IPS-15b (cell line): ENCODE measurements at regions not wholly inside any gene's neighbourhood (a gene's known extent, or its start where the extent isn't known, plus 50 kb on each side); places are given as distances from the start of the nearest gene placed in this dataset.

ENCODE experiments used
- H3K27me3 ChIP-seq: one replicate; pipeline ENCODE4 v1.6.1; 2013; ENCODE audit warnings: low read length; ENCODE audit not compliant: control insufficient read depth, insufficient read depth
- H3K36me3 ChIP-seq: one replicate; pipeline ENCODE4 v1.6.1; 2013; ENCODE audit warnings: low read length; ENCODE audit not compliant: control insufficient read depth, insufficient read depth
- H3K4me1 ChIP-seq: one replicate; pipeline ENCODE4 v1.6.1; 2013; ENCODE audit warnings: mild to moderate bottlenecking, low read length; ENCODE audit not compliant: control insufficient read depth, insufficient read depth
- H3K4me3 ChIP-seq: one replicate; pipeline ENCODE4 v1.5.1; 2013; ENCODE audit warnings: low read depth, low read length
- H3K9ac ChIP-seq: one replicate; pipeline ENCODE4 v1.6.1; 2013; ENCODE audit warnings: low read depth, mild to moderate bottlenecking, low read length
- H3K9me3 ChIP-seq: one replicate; pipeline ENCODE4 v1.6.1; 2013; ENCODE audit warnings: mild to moderate bottlenecking, low read length; ENCODE audit not compliant: control insufficient read depth, insufficient read depth

DNA sequence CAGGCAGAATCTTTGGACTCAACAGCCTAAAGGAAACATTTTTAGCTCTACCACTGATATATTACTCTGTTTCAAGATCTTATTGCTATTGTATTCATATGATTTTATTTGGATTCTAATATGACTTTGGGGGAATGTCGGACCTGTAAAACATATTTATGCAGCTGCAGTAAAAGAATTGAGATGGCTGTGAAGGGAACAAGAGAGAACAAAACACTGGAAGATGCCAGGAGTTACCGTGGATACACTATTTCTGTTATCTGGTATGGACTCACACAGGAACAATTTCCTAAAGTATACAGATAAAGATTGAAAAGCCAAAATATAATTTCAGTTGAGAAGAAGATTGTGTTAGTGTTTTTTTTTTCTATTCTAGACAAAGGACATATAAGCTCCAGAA is 113.0 kb upstream of the DCLK2 start:
- Histone ChIP-seq H3K9ac (no peak overlapping the region), H3K9me3 (no peaks in the 10 kb centered on the region), H3K4me1 (no peaks in the 10 kb centered on the region), H3K36me3 (no peaks in the 10 kb centered on the region), H3K27me3 (no peaks in the 10 kb centered on the region), H3K4me3 (no peak overlapping the region)

DNA sequence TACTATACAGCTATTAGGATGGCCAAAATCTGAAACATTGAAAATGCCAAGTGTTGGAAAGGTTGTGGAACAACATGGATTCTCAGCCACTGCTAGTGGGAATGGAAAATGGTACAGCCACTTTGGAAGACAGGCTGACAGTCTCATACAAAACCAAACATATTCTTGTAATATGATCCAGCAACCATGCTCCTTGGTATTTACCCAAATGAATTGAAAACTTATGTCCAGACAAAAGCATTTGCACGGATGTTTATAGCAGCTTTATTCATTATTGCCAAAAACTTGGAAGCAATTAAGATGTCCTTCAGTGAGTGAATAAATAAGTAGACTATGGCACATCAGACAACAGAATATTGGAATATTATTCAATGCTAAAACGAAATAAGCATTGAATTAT is 105.8 kb upstream of the DCLK2 start:
- Histone ChIP-seq H3K9ac (no peak overlapping the region), H3K36me3 (no peaks in the 10 kb centered on the region), H3K4me1 (no peaks in the 10 kb centered on the region), H3K4me3 (no peak overlapping the region), H3K9me3 (no peaks in the 10 kb centered on the region), H3K27me3 (no peaks in the 10 kb centered on the region)

DNA sequence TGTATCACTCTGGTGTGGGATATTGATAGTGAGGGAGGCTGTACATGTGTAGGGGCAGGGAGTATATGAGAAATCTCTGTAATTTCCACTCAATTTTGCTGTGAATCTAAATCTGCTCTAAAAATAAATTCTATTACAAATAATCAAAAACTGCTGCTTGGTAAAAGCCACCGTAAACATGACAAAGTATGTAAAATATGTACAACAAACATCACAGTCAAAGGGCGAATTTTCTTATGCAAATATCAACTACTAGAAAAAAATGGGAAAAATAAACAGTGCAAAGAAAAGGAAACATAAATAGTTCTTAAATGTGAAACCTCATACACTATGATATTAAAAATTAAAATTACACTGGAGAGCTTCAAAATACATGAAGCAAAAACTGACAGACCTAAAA is 105.1 kb upstream of the DCLK2 start:
- H3K9me3 ChIP-seq, result no peaks in the 10 kb centered on the region
- H3K9ac ChIP-seq, result no peak overlapping the region
- H3K36me3 ChIP-seq, result no peaks in the 10 kb centered on the region
- H3K4me3 ChIP-seq, result no peak overlapping the region
- no peaks in the 10 kb centered on the region for H3K27me3 ChIP-seq
- no peaks in the 10 kb centered on the region for H3K4me1 ChIP-seq

DNA sequence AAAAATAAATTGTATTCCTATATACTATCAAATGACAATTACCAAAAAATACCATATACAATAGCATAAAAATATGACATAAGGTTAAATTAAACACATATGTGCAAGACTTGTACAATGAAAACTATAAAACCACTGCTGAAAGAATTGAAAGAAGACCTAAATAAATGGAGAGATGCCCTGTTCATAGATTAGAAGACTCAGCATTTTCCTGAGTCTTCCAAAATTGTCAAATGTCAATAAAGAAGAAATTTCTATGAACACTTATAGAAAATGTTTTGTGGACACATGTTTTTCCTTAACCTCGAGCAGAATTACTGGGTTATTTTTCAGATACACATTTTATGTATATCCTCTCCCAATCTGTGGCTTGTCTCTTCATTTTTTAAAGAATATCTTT is 103.1 kb upstream of the DCLK2 start:
- no peak overlapping the region for H3K9ac ChIP-seq
- H3K4me3 ChIP-seq, result no peak overlapping the region
- no peaks in the 10 kb centered on the region for H3K27me3 ChIP-seq
- H3K9me3 ChIP-seq, result no peaks in the 10 kb centered on the region
- no peaks in the 10 kb centered on the region for H3K36me3 ChIP-seq
- H3K4me1 ChIP-seq, result no peaks in the 10 kb centered on the region

DNA sequence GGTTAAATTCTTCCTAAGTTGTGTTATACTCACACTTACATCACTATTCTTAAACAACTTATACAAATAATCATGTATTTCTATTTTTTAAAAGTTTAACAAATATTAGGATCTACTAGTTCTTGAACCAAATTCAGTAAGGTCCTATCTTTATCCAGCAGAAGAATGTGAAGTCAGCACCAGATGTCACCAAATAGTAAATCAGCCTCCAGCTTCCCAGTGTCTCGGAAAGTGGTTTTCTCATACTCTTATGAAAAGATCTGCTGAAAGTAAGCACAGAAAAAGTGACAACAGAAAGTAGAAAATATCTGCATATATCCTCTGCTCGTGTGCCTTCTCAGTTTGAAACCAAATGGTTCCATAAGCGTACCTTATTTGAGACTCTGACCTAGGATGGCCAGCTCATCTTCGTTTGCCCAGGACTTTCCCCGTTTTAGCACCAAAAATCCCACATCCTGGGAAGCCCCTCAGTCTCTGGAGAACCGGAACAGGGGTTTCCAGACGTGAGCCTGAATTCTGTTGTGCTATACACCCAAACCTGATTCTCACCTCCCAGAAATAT is 98.0 kb upstream of the DCLK2 start:
- Histone ChIP-seq H3K4me3 (no peak overlapping the region), H3K36me3 (no peaks in the 10 kb centered on the region), H3K9ac (no peak overlapping the region), H3K4me1 (no peaks in the 10 kb centered on the region), H3K27me3 (no peaks in the 10 kb centered on the region), H3K9me3 (no peaks in the 10 kb centered on the region)

DNA sequence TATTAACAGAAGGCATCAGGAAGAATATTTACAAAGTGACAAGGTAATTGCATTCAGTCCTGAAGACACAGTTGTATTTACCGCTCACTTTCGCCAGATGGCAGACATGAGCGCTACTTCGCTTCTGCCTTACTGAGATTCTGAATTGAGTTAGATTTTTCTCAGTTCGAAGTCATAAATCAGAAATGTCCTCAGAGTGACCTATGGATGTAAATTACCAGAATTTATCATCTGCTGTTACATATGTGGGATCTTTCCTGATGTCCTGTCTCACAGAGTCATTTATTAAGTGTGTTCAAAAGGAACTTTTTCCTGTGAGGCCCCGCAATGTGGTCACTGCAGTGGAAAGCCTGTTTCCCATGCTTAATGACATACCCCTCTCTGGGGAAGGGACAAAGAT is 97.3 kb upstream of the DCLK2 start:
- no peaks in the 10 kb centered on the region for H3K9me3 ChIP-seq
- no peaks in the 10 kb centered on the region for H3K27me3 ChIP-seq
- H3K36me3 ChIP-seq, result no peaks in the 10 kb centered on the region
- no peak overlapping the region for H3K9ac ChIP-seq
- no peak overlapping the region for H3K4me3 ChIP-seq
- no peaks in the 10 kb centered on the region for H3K4me1 ChIP-seq

DNA sequence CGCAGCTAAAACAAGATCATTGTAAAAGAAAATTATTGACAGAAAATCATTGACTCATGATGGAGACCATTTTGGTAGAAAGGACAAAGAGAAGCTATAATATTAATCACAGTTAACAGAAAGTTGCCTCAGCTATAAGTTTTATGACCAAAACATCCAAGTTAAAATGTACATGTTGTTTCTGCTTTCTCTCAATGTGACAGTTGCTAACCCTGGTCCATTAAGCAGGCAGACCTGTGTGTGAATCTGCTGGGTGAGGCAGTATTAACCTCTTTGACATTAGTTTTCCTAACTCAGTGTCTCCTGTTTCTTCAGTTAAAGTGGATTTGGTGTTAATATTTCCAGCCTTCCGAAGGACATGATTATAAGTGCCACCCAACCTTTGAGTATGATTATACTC is 94.8 kb upstream of the DCLK2 start:
- no peak overlapping the region for H3K4me3 ChIP-seq
- H3K36me3 ChIP-seq, result no peaks in the 10 kb centered on the region
- H3K27me3 ChIP-seq, result no peaks in the 10 kb centered on the region
- H3K9ac ChIP-seq, result no peak overlapping the region
- no peaks in the 10 kb centered on the region for H3K4me1 ChIP-seq
- no peaks in the 10 kb centered on the region for H3K9me3 ChIP-seq

DNA sequence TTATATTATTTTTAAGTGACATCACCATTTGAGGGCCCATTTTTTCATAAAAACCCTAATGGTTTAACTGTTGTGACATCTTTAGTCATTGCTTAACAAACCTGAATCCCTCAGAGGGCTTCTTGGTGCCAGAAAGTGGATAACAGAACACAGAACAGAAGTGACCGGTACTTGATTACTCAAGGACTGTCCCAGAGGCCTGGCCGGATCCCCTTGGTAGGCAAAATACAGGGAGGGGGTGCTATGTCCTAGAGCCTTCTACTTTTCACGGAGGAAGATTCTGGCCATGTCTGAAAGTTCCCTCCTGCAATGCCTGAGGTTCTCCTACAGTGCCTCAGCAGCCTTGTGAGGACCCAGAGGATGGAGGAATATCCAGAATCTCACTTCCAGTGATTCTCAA is 94.3 kb upstream of the DCLK2 start:
- Histone ChIP-seq H3K36me3 (no peaks in the 10 kb centered on the region), H3K4me3 (no peak overlapping the region), H3K9me3 (no peaks in the 10 kb centered on the region), H3K9ac (no peak overlapping the region), H3K4me1 (no peaks in the 10 kb centered on the region), H3K27me3 (no peaks in the 10 kb centered on the region)

DNA sequence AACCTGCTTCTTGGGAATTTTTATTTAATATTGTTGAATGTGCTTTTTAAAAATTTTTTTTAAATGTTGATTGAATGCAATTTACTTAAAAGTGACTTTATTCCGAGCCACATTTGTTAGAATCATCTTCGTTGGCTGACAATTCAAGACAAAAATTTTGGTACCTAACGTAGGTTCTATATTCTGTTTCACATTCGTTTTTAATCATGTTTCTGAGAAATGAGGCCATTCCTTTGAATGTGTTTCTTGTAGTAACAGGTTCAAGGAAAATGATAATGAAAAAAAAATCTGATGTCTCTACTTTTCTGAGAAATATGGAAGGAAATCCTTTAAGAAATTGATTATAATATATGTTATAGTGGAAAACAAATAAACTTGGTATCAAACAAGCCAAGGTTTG is 92.3 kb upstream of the DCLK2 start:
- H3K27me3 ChIP-seq, result no peaks in the 10 kb centered on the region
- H3K36me3 ChIP-seq, result no peaks in the 10 kb centered on the region
- no peak overlapping the region for H3K4me3 ChIP-seq
- no peak overlapping the region for H3K9ac ChIP-seq
- H3K9me3 ChIP-seq, result no peaks in the 10 kb centered on the region
- H3K4me1 ChIP-seq, result no peaks in the 10 kb centered on the region

DNA sequence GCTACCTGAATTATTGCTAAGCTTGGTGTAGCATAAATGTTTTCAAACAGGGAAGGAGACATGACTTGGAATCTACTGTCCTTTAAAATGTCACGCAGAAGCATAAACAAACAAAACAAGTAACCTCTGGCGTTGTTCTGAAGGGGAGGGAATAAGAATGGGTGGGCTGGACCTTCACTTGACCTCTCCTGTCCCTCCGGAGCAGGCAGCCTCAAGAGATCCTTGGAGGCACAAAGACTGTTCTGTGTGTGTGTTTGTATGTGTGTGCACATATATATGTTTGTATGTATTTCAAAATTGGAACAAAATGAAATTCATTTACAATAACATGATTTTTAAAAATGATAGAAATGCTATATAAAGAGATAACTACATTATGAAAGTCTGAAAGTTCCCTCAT is 91.3 kb upstream of the DCLK2 start:
- no peaks in the 10 kb centered on the region for H3K36me3 ChIP-seq
- H3K9me3 ChIP-seq, result no peaks in the 10 kb centered on the region
- H3K4me1 ChIP-seq, result no peaks in the 10 kb centered on the region
- no peak overlapping the region for H3K9ac ChIP-seq
- no peaks in the 10 kb centered on the region for H3K27me3 ChIP-seq
- H3K4me3 ChIP-seq, result no peak overlapping the region

DNA sequence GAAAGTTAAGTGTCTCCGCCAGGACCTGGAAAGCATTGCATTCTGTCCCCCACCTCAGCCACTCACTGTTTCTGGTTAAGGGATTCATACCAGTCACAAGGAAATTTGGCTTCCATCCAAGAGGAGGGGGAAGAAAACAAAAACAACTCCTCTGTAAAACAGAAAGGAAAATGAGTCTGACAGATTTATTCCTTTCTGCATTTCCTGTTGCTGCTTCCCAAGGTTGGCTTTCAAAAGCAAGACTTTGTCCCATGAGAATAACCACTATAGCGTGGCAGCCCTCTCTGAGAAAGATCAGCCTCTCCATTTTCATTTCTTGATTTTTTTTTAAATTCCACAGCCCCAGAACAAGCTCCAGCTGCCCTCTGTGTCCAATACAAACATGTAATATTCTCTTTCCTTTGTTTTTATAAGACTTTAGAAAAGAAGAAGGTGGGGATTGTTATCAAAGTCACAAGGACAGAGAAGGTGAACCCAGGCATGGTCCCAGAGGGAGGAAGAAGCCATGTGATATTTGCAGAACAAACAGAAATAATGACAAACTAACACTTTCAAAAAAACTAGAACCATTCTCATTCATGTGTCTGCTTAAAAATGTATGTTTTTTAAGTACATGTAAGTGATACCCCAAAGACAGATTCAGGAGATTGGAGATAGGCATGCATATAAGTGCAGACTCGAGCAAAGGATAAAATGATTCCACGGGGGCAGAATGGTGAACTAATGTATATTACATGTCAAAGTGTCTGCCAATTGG is 90.7 kb upstream of the DCLK2 start:
- H3K27me3 ChIP-seq, result no peaks in the 10 kb centered on the region
- no peak overlapping the region for H3K9ac ChIP-seq
- no peaks in the 10 kb centered on the region for H3K4me1 ChIP-seq
- H3K36me3 ChIP-seq, result no peaks in the 10 kb centered on the region
- no peaks in the 10 kb centered on the region for H3K9me3 ChIP-seq
- no peak overlapping the region for H3K4me3 ChIP-seq

DNA sequence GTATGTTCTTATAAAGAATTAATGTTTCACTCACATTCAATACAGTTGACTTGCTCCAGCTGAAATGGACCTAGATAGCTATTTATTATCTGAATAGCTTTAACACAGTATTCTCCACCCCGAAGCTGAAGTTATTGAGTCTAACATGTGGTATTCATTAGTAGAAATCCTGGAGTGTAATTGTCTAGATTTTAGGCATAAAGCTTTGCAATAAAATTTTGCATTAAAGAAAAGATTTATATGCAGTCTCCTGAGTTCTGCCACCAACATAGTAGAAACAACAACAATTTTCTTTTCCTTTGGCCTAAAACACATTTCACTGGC is 90.2 kb upstream of the DCLK2 start:
- H3K4me1 ChIP-seq, result no peaks in the 10 kb centered on the region
- H3K36me3 ChIP-seq, result no peaks in the 10 kb centered on the region
- H3K9me3 ChIP-seq, result no peaks in the 10 kb centered on the region
- no peak overlapping the region for H3K9ac ChIP-seq
- H3K4me3 ChIP-seq, result no peak overlapping the region
- no peaks in the 10 kb centered on the region for H3K27me3 ChIP-seq
